Left ventricle myocardium inferior (tissue), 1 donor: ENCODE measurements at regions not wholly inside any gene's neighbourhood (a gene's known extent, or its start where the extent isn't known, plus 50 kb on each side); places are given as distances from the start of the nearest gene placed in this dataset.

Experiments used
- DNase-seq: peaks from one replicate; pipeline ENCODE4 v3.0.0-alpha.2; 2020
- H3K27ac ChIP-seq: fragments of 200-600 bp; replicated peaks from 2 replicates; pipeline ENCODE4 v1.8.0; 2021
- H3K27me3 ChIP-seq: fragments of 200-600 bp; 2 replicates; pipeline ENCODE4 v1.8.0; 2021; ENCODE audit warnings: low read depth
- H3K36me3 ChIP-seq: fragments of 200-600 bp; 2 replicates; pipeline ENCODE4 v1.8.0; 2021
- H3K4me1 ChIP-seq: fragments of 200-600 bp; 2 replicates; pipeline ENCODE4 v1.8.0; 2021
- H3K4me3 ChIP-seq: fragments of 200-600 bp; 2 replicates; pipeline ENCODE4 v1.8.0; 2021; ENCODE audit warnings: mild to moderate bottlenecking, moderate library complexity
- H3K9me3 ChIP-seq: fragments of 200-600 bp; replicated peaks from 2 replicates; pipeline ENCODE4 v1.8.0; 2021
- intact Hi-C: fragments of 100-400 bp; cut with micrococcal nuclease; formaldehyde crosslinking; loops from one replicate; pipeline ENCODE4 v1.11.0; 2022
- TF ChIP-seq, protein P1 (sequence below): fragments of 200-600 bp; IDR thresholded peaks from 2 replicates; pipeline ENCODE4 v1.8.0; 2021; ENCODE audit warnings: antibody characterized with exemption, mild to moderate bottlenecking, borderline replicate concordance
- donor health status: DM: no; HTN: yes; CAD: no; lungs with severe emphysema.

GRCh38 chr2:122532481-122532880 is 777.0 kb downstream of the TSN start:
- Histone ChIP-seq H3K9me3 (no peaks in the 10 kb centered on the region), H3K4me1 (no peaks in the 10 kb centered on the region), H3K27ac (no peak overlapping the region), H3K27me3 (no peaks in the 10 kb centered on the region), H3K4me3 (no peak overlapping the region), H3K36me3 (no peaks in the 10 kb centered on the region)
- TF ChIP-seq, protein P1, sequence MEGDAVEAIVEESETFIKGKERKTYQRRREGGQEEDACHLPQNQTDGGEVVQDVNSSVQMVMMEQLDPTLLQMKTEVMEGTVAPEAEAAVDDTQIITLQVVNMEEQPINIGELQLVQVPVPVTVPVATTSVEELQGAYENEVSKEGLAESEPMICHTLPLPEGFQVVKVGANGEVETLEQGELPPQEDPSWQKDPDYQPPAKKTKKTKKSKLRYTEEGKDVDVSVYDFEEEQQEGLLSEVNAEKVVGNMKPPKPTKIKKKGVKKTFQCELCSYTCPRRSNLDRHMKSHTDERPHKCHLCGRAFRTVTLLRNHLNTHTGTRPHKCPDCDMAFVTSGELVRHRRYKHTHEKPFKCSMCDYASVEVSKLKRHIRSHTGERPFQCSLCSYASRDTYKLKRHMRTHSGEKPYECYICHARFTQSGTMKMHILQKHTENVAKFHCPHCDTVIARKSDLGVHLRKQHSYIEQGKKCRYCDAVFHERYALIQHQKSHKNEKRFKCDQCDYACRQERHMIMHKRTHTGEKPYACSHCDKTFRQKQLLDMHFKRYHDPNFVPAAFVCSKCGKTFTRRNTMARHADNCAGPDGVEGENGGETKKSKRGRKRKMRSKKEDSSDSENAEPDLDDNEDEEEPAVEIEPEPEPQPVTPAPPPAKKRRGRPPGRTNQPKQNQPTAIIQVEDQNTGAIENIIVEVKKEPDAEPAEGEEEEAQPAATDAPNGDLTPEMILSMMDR: no peak
- intact Hi-C loops: no loop called here
- no peak for DNase-seq

- TF ChIP-seq, protein P1: no peak
- intact Hi-C loops: no loop called here
- H3K27ac ChIP-seq: no peak overlapping the region
These were observed 780.6 kb downstream of the TSN start for GRCh38 chr2:122535960-122536505.

GRCh38 chr2:122539311-122539710 is 783.9 kb downstream of the TSN start:
- no peaks in the 10 kb centered on the region for H3K36me3 ChIP-seq
- no peaks in the 10 kb centered on the region for H3K9me3 ChIP-seq
- no peaks in the 10 kb centered on the region for H3K4me1 ChIP-seq
- no peaks in the 10 kb centered on the region for H3K27me3 ChIP-seq
- DNase-seq: no peak
- H3K27ac ChIP-seq: no peak overlapping the region
- intact Hi-C loops: no loop called here
- H3K4me3 ChIP-seq: no peak overlapping the region
- TF ChIP-seq, protein P1: no peak

More at GRCh38 chr2:122535960-122536505, 780.6 kb downstream of the TSN start:
- Histone ChIP-seq H3K27me3 (no peaks in the 10 kb centered on the region), H3K9me3 (no peaks in the 10 kb centered on the region), H3K4me1 (no peaks in the 10 kb centered on the region), H3K36me3 (no peaks in the 10 kb centered on the region), H3K4me3 (no peak overlapping the region)
- no peak for DNase-seq

GRCh38 chr2:122539920-122540319 is 784.5 kb downstream of the TSN start:
- Histone ChIP-seq H3K4me3 (no peak overlapping the region), H3K27ac (no peak overlapping the region), H3K36me3 (no peaks in the 10 kb centered on the region), H3K9me3 (no peaks in the 10 kb centered on the region), H3K4me1 (no peaks in the 10 kb centered on the region), H3K27me3 (no peaks in the 10 kb centered on the region)
- TF ChIP-seq, protein P1: no peak
- intact Hi-C loops: no loop called here
- no peak for DNase-seq

DNA sequence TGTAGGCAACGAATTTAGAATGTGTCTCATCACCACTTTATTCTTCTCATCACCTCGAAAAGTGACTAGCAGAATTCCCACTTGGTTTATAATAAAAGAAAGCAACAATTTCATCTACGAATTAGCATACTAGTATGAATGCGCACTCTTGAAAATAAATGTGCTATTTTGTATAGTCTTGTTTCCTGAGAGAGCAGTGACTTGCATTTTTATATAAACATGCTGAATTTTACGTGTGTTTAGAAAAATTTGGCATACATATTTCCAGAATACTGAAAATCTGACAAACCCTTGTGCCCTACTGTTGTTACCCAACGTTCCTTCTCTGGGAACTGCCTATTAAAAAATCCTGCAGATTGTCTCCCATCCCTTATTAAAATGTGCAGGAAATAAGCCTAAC is 786.8 kb downstream of the TSN start:
- Histone ChIP-seq H3K27me3 (no peaks in the 10 kb centered on the region), H3K4me1 (no peaks in the 10 kb centered on the region), H3K9me3 (no peaks in the 10 kb centered on the region), H3K36me3 (no peaks in the 10 kb centered on the region), H3K27ac (no peak overlapping the region), H3K4me3 (no peak overlapping the region)
- intact Hi-C loops: no loop called here
- TF ChIP-seq, protein P1: no peak
- no peak for DNase-seq
